ENCODE measurements at regions not wholly inside any gene's neighbourhood (a gene's known extent, or its start where the extent isn't known, plus 50 kb on each side); places are given as distances from the start of the nearest gene placed in this dataset.
"Not testable (repeated sequence)": the region's sequence is repeated elsewhere in the genome, so short reads cannot be mapped to it uniquely, and the experiment has no call there.

GRCh38 chr10:29229258-29229705 is 59.6 kb upstream of the LYZL1 start:
- Mint-ChIP-seq H3K4me1 (ENCODE audit: low read depth, unreplicated experiment) (peaks cover 17% of the 10 kb centered on the region), H3K27me3 (ENCODE audit: unreplicated experiment) (peaks cover 3% of the 10 kb centered on the region), H3K4me3 (ENCODE audit: unreplicated experiment) (no peak overlapping the region)

GRCh38 chr10:29236910-29237309 is 52.0 kb upstream of the LYZL1 start:
- not testable (repeated sequence) for H3K36me3 Mint-ChIP-seq (ENCODE audit: unreplicated experiment); H3K4me3 Mint-ChIP-seq (ENCODE audit: unreplicated experiment); H3K9me3 Mint-ChIP-seq (ENCODE audit: unreplicated experiment); DNase-seq; H3K4me1 Mint-ChIP-seq (ENCODE audit: low read depth, unreplicated experiment); H3K27ac Mint-ChIP-seq (ENCODE audit: unreplicated experiment); H3K27me3 Mint-ChIP-seq (ENCODE audit: unreplicated experiment)

More at GRCh38 chr10:29229258-29229705, 59.6 kb upstream of the LYZL1 start:
- no peak overlapping the region for H3K27ac Mint-ChIP-seq (ENCODE audit: unreplicated experiment)
- H3K9me3 Mint-ChIP-seq (ENCODE audit: unreplicated experiment): no peaks in the 10 kb centered on the region
- no peaks in the 10 kb centered on the region for H3K36me3 Mint-ChIP-seq (ENCODE audit: unreplicated experiment)
- TF ChIP-seq CTCF (IDR thresholded peaks at IDR 0.05; ENCODE audit: partially characterized antibody, unreplicated experiment): no peak
- DNase-seq: no peak

- peaks cover 3% of the 10 kb centered on the region for H3K27me3 Mint-ChIP-seq (ENCODE audit: unreplicated experiment)
- H3K4me1 Mint-ChIP-seq (ENCODE audit: low read depth, unreplicated experiment): no peaks in the 10 kb centered on the region
- TF ChIP-seq CTCF (IDR thresholded peaks at IDR 0.05; ENCODE audit: partially characterized antibody, unreplicated experiment): no peak
- DNase-seq: no peak
- no peaks in the 10 kb centered on the region for H3K36me3 Mint-ChIP-seq (ENCODE audit: unreplicated experiment)
- H3K4me3 Mint-ChIP-seq (ENCODE audit: unreplicated experiment): no peak overlapping the region
- no peaks in the 10 kb centered on the region for H3K9me3 Mint-ChIP-seq (ENCODE audit: unreplicated experiment)
- H3K27ac Mint-ChIP-seq (ENCODE audit: unreplicated experiment): no peak overlapping the region
Observed at GRCh38 chr10:29237786-29238185, 51.1 kb upstream of the LYZL1 start.

GRCh38 chr10:29238523-29239135 is 50.2 kb upstream of the LYZL1 start:
- no peak for DNase-seq
- H3K9me3 Mint-ChIP-seq (ENCODE audit: unreplicated experiment): no peaks in the 10 kb centered on the region
- H3K36me3 Mint-ChIP-seq (ENCODE audit: unreplicated experiment): no peaks in the 10 kb centered on the region
- peaks cover 3% of the 10 kb centered on the region for H3K27me3 Mint-ChIP-seq (ENCODE audit: unreplicated experiment)
- no peaks in the 10 kb centered on the region for H3K4me1 Mint-ChIP-seq (ENCODE audit: low read depth, unreplicated experiment)
- no peak for TF ChIP-seq CTCF (IDR thresholded peaks at IDR 0.05; ENCODE audit: partially characterized antibody, unreplicated experiment)
- no peak overlapping the region for H3K27ac Mint-ChIP-seq (ENCODE audit: unreplicated experiment)
- H3K4me3 Mint-ChIP-seq (ENCODE audit: unreplicated experiment): no peak overlapping the region
